ENCODE measurements at regions not wholly inside any gene's neighbourhood (a gene's known extent, or its start where the extent isn't known, plus 50 kb on each side); places are given as distances from the start of the nearest gene placed in this dataset.
"Not testable (repeated sequence)": the region's sequence is repeated elsewhere in the genome, so short reads cannot be mapped to it uniquely, and the experiment has no call there.

DNA sequence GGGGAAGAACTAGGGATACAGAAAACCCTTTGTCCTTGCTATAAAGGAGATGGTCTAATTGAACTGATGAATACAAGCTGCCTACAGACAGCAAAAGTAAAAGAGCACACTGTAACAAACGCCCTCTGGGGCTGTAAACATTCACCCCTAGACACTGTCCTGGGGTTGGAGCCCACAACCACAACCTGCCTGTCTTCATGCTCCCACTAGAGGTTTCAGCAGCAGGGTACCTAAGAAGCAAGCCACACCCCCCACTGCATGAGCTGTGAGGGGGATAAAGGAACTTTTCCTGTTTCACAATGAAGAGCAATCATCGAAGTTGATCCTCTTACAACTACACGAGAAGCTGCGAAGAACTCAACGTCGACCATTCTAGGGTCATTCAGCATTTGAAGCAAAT is 90.5 kb upstream of the LUZP2 start:
- Histone ChIP-seq H3K27me3 (ENCODE audit: control insufficient read depth in 2 of 2, insufficient read depth in 1 of 2, low read length in 1 of 2) (no peaks in the 10 kb centered on the region), H3K9me3 (ENCODE audit: control insufficient read depth in 2 of 2, insufficient read depth in 1 of 2, low read length in 1 of 2) (no peaks in the 10 kb centered on the region), H3K4me3 (ENCODE audit: low read length in 2 of 2) (no peak overlapping the region), H3K36me3 (ENCODE audit: control insufficient read depth in 2 of 2, insufficient read depth in 2 of 2, low read length in 1 of 2) (no peaks in the 10 kb centered on the region), H3K4me1 (ENCODE audit: control insufficient read depth in 2 of 2, insufficient read depth in 2 of 2, low read length in 2 of 2) (no peaks in the 10 kb centered on the region), H3K27ac (ENCODE audit: low read depth in 1 of 2, low read length in 1 of 2) (no peak overlapping the region)
- 84% methylated on average over 6 of the region's 6 CpGs for WGBS
- no peak for DNase-seq (ENCODE audit: low read depth in 6 of 9, low spot score in 9 of 9)

DNA sequence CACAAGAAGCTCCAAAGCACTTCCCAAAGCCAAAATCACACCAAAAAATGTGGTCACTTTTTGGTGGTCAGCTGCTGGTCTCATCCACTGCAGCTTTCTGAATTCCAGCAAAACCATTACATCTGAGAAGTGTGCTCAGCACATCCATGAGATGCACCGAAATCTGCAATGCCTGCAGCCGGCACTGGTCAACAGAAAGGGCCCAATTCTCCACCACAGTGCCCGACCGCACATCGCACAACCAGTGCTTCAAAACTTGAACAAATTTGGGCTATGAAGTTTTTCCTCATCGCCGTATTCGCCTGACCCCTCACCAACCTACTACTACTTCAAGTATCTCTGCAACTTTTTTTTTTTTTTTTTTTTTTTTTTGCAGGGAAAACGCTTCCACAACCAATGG is 89.9 kb upstream of the LUZP2 start:
- no peak for DNase-seq (ENCODE audit: low read depth in 6 of 9, low spot score in 9 of 9)
- no peaks in the 10 kb centered on the region for H3K9me3 ChIP-seq (ENCODE audit: control insufficient read depth in 2 of 2, insufficient read depth in 1 of 2, low read length in 1 of 2)
- H3K36me3 ChIP-seq (ENCODE audit: control insufficient read depth in 2 of 2, insufficient read depth in 2 of 2, low read length in 1 of 2) = no peaks in the 10 kb centered on the region
- no peak overlapping the region for H3K27ac ChIP-seq (ENCODE audit: low read depth in 1 of 2, low read length in 1 of 2)
- H3K4me1 ChIP-seq (ENCODE audit: control insufficient read depth in 2 of 2, insufficient read depth in 2 of 2, low read length in 2 of 2) = no peaks in the 10 kb centered on the region
- H3K4me3 ChIP-seq (ENCODE audit: low read length in 2 of 2) = no peak overlapping the region
- H3K27me3 ChIP-seq (ENCODE audit: control insufficient read depth in 2 of 2, insufficient read depth in 1 of 2, low read length in 1 of 2) = no peaks in the 10 kb centered on the region
- WGBS = 96% methylated on average over 9 of the region's 9 CpGs

DNA sequence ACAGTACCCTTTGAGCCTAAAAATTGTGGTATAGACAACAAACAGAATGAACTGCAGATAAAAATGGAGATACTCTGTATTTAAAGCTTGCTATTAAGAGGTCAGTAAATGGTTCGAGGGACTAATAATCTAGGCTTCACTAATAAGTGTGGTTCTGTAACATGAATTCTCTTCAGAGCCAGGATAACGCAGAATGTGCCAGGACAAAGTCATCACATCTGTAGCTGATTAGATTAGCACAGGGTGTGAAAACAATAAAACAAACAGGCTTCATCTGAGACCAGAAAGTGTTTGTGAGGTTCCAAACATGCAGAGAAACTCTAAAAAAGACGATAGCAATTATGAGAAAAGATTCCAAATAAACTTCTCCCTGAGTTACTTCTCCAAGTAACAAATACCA is 89.1 kb upstream of the LUZP2 start:
- Histone ChIP-seq H3K36me3 (ENCODE audit: control insufficient read depth in 2 of 2, insufficient read depth in 2 of 2, low read length in 1 of 2) (no peaks in the 10 kb centered on the region), H3K4me1 (ENCODE audit: control insufficient read depth in 2 of 2, insufficient read depth in 2 of 2, low read length in 2 of 2) (no peaks in the 10 kb centered on the region), H3K27ac (ENCODE audit: low read depth in 1 of 2, low read length in 1 of 2) (no peak overlapping the region), H3K9me3 (ENCODE audit: control insufficient read depth in 2 of 2, insufficient read depth in 1 of 2, low read length in 1 of 2) (no peaks in the 10 kb centered on the region), H3K27me3 (ENCODE audit: control insufficient read depth in 2 of 2, insufficient read depth in 1 of 2, low read length in 1 of 2) (no peaks in the 10 kb centered on the region), H3K4me3 (ENCODE audit: low read length in 2 of 2) (no peak overlapping the region)
- WGBS = 92% methylated on average over 3 of the region's 3 CpGs
- DNase-seq (ENCODE audit: low read depth in 6 of 9, low spot score in 9 of 9) = no peak

DNA sequence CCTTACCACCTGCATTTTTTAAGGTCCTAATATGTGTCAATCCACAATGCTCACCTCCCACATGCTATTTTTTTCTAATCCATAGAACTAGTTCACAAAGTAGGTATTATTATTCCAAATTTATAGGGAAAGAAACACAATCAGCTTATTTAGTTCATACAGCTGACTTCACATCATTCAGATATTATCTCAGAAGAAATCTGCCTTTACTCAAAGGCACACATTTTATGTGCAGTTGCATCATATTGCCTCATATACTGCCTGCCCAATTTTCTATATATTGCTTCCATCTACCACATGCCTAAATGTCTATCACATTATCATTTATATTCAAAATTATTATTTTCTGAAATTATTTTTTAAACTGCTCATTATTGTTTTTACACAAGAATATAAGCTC is 88.7 kb upstream of the LUZP2 start:
- DNase-seq (ENCODE audit: low read depth in 6 of 9, low spot score in 9 of 9) = no peak
- Histone ChIP-seq H3K4me1 (ENCODE audit: control insufficient read depth in 2 of 2, insufficient read depth in 2 of 2, low read length in 2 of 2) (no peaks in the 10 kb centered on the region), H3K27ac (ENCODE audit: low read depth in 1 of 2, low read length in 1 of 2) (no peak overlapping the region), H3K4me3 (ENCODE audit: low read length in 2 of 2) (no peak overlapping the region), H3K36me3 (ENCODE audit: control insufficient read depth in 2 of 2, insufficient read depth in 2 of 2, low read length in 1 of 2) (no peaks in the 10 kb centered on the region), H3K27me3 (ENCODE audit: control insufficient read depth in 2 of 2, insufficient read depth in 1 of 2, low read length in 1 of 2) (no peaks in the 10 kb centered on the region), H3K9me3 (ENCODE audit: control insufficient read depth in 2 of 2, insufficient read depth in 1 of 2, low read length in 1 of 2) (no peaks in the 10 kb centered on the region)

DNA sequence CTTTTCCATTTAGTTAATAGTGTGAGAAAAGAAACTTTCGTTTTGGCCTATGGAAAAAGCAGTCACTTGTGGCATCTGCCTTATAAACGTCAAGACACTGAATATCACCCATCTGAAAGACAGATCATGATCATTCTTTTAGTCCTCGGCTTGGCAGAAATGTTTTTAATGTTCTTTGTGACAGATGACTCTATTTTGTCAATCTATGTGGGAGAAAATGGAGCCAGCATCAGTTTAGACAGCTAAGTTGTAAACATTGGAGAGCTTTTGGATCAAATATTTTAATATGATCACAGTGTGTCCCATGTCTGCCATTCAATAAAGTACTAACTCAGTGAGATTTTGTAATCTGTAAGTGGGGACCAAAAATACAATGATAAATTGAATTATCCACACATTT is 85.1 kb upstream of the LUZP2 start:
- no peaks in the 10 kb centered on the region for H3K27me3 ChIP-seq (ENCODE audit: control insufficient read depth in 2 of 2, insufficient read depth in 1 of 2, low read length in 1 of 2)
- no peak overlapping the region for H3K4me3 ChIP-seq (ENCODE audit: low read length in 2 of 2)
- H3K4me1 ChIP-seq (ENCODE audit: control insufficient read depth in 2 of 2, insufficient read depth in 2 of 2, low read length in 2 of 2) = no peaks in the 10 kb centered on the region
- H3K9me3 ChIP-seq (ENCODE audit: control insufficient read depth in 2 of 2, insufficient read depth in 1 of 2, low read length in 1 of 2) = no peaks in the 10 kb centered on the region
- DNase-seq (ENCODE audit: low read depth in 6 of 9, low spot score in 9 of 9) = no peak
- H3K27ac ChIP-seq (ENCODE audit: low read depth in 1 of 2, low read length in 1 of 2) = no peak overlapping the region
- 89% methylated on average over 3 of the region's 3 CpGs for WGBS
- H3K36me3 ChIP-seq (ENCODE audit: control insufficient read depth in 2 of 2, insufficient read depth in 2 of 2, low read length in 1 of 2) = no peaks in the 10 kb centered on the region

DNA sequence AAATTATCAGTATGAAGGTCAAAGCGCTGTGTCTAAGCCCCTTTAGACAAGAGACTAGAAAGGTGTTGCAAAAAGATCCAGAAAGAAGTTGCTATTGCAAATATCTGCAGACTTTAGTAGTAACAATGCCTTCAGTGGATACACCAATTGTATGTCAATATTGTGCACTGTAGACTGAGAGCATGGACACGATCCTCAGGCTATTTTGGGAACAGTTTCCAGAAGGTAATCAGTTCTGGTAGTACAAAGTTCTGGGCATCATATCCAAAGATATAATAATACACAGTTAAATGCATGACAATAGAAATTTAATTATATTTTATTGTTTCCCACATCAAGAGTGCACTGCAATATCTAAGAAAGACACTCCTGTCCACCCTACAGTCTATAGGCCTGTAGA is 84.1 kb upstream of the LUZP2 start:
- 92% methylated on average over 2 of the region's 2 CpGs for WGBS
- Histone ChIP-seq H3K9me3 (ENCODE audit: control insufficient read depth in 2 of 2, insufficient read depth in 1 of 2, low read length in 1 of 2) (no peaks in the 10 kb centered on the region), H3K4me3 (ENCODE audit: low read length in 2 of 2) (no peak overlapping the region), H3K27me3 (ENCODE audit: control insufficient read depth in 2 of 2, insufficient read depth in 1 of 2, low read length in 1 of 2) (no peaks in the 10 kb centered on the region), H3K27ac (ENCODE audit: low read depth in 1 of 2, low read length in 1 of 2) (no peak overlapping the region), H3K4me1 (ENCODE audit: control insufficient read depth in 2 of 2, insufficient read depth in 2 of 2, low read length in 2 of 2) (no peaks in the 10 kb centered on the region), H3K36me3 (ENCODE audit: control insufficient read depth in 2 of 2, insufficient read depth in 2 of 2, low read length in 1 of 2) (no peaks in the 10 kb centered on the region)
- no peak for DNase-seq (ENCODE audit: low read depth in 6 of 9, low spot score in 9 of 9)

DNA sequence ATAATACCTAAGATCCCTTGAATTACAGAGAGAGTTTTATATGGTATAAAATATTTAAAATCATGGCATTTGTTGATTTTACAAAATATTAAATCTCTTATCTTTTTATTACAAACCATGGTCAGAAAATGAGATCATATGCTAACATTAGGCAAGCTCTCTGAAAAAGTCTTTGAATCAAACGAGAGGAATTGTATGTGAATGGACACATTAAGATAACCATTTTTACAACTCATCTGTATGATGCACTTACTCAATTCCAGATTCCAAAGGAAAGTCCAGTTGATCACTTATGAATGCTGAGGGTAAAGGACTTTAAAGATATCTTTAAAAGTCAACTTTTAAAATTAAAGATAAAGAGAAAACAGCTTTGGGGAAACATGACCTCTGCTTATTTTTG is 83.5 kb upstream of the LUZP2 start:
- DNase-seq (ENCODE audit: low read depth in 6 of 9, low spot score in 9 of 9) = no peak
- no peaks in the 10 kb centered on the region for H3K27me3 ChIP-seq (ENCODE audit: control insufficient read depth in 2 of 2, insufficient read depth in 1 of 2, low read length in 1 of 2)
- H3K36me3 ChIP-seq (ENCODE audit: control insufficient read depth in 2 of 2, insufficient read depth in 2 of 2, low read length in 1 of 2) = no peaks in the 10 kb centered on the region
- H3K4me3 ChIP-seq (ENCODE audit: low read length in 2 of 2) = no peak overlapping the region
- H3K27ac ChIP-seq (ENCODE audit: low read depth in 1 of 2, low read length in 1 of 2) = no peak overlapping the region
- no peaks in the 10 kb centered on the region for H3K4me1 ChIP-seq (ENCODE audit: control insufficient read depth in 2 of 2, insufficient read depth in 2 of 2, low read length in 2 of 2)
- WGBS = 92% methylated on average over 1 of the region's 1 CpG
- H3K9me3 ChIP-seq (ENCODE audit: control insufficient read depth in 2 of 2, insufficient read depth in 1 of 2, low read length in 1 of 2) = no peaks in the 10 kb centered on the region

DNA sequence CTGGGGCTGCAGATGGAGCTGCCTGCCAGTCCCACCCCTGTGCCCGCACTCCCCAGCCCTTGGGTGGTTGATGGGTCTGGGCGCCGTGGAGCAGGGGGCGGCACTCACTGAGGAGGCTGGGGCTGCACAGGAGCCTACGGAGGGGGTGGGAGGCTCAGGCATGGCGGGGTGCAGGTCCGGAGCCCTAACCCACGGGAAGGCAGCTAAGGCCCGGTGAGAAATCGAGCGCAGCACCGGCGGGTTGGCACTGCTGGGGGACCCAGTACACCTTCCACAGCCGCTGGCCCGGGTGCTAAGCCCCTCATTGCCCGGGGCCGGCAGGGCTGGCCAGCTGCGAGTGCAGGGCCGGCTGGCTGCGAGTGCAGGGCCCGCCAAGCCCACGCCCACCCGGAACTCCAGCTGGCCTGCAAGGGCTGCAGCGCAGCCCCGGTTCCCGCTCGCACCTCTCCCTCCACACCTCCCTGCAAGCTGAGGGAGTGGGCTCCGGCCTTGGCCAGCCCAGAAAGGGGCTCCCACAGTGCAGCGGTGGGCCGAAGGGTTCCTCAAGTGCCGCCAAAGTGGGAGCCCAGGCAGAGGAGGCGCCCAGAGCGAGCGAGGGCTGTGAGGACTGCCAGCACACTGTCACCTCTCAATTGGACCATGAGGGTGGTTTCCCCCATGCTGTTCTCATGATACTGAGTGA is 80.8 kb upstream of the LUZP2 start:
- DNase-seq (ENCODE audit: low read depth in 6 of 9, low spot score in 9 of 9); H3K27me3 ChIP-seq (ENCODE audit: control insufficient read depth in 2 of 2, insufficient read depth in 1 of 2, low read length in 1 of 2); H3K27ac ChIP-seq (ENCODE audit: low read depth in 1 of 2, low read length in 1 of 2); H3K4me1 ChIP-seq (ENCODE audit: control insufficient read depth in 2 of 2, insufficient read depth in 2 of 2, low read length in 2 of 2); H3K9me3 ChIP-seq (ENCODE audit: control insufficient read depth in 2 of 2, insufficient read depth in 1 of 2, low read length in 1 of 2); H3K4me3 ChIP-seq (ENCODE audit: low read length in 2 of 2); H3K36me3 ChIP-seq (ENCODE audit: control insufficient read depth in 2 of 2, insufficient read depth in 2 of 2, low read length in 1 of 2): not testable (repeated sequence)
- 99% methylated on average over 34 of the region's 34 CpGs for WGBS

DNA sequence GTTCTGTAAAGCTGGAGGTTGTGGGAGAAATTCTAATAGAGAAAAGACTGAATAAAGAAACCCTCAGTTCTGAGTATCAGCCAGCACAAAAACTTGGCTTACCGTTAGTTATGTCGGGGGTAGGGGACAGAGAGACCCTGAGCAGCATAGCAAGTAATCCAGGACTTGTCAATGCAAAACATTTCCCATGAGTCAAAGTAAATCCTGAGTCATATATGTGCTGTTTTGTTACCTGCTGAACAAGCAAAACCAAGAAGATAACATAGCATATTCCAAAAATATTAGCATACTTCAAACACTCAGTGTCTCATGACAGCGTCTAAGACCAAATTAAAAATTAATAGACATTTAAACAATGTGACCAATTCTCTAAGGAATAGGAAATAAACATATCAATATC is 75.1 kb upstream of the LUZP2 start:
- no peak overlapping the region for H3K27ac ChIP-seq (ENCODE audit: low read depth in 1 of 2, low read length in 1 of 2)
- H3K9me3 ChIP-seq (ENCODE audit: control insufficient read depth in 2 of 2, insufficient read depth in 1 of 2, low read length in 1 of 2) = no peaks in the 10 kb centered on the region
- 92% methylated on average over 3 of the region's 3 CpGs for WGBS
- no peaks in the 10 kb centered on the region for H3K27me3 ChIP-seq (ENCODE audit: control insufficient read depth in 2 of 2, insufficient read depth in 1 of 2, low read length in 1 of 2)
- no peaks in the 10 kb centered on the region for H3K4me1 ChIP-seq (ENCODE audit: control insufficient read depth in 2 of 2, insufficient read depth in 2 of 2, low read length in 2 of 2)
- no peaks in the 10 kb centered on the region for H3K36me3 ChIP-seq (ENCODE audit: control insufficient read depth in 2 of 2, insufficient read depth in 2 of 2, low read length in 1 of 2)
- no peak for DNase-seq (ENCODE audit: low read depth in 6 of 9, low spot score in 9 of 9)
- H3K4me3 ChIP-seq (ENCODE audit: low read length in 2 of 2) = no peak overlapping the region

DNA sequence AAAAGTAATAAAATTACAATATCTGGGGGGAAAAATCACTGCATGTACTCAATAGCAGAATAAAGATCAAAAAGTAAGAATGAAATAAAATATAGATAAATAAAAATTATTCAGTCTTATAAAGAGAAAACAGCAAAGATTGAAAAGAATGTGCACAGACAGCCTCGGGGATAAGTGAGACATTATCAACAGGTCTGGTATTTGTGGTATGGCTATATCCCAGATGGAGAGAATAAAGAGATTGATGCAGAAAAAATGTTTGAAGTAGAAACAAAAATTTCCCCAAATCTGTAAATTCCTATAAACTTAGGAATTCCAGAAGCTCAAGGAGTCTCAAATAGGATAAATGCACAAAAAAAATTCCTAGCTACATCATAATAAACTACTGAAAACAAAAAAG is 74.5 kb upstream of the LUZP2 start:
- 80% methylated on average over 1 of the region's 1 CpG for WGBS

More for the DNA sequence above, 74.5 kb upstream of the LUZP2 start:
- H3K4me3 ChIP-seq (ENCODE audit: low read length in 2 of 2) = no peak overlapping the region
- DNase-seq (ENCODE audit: low read depth in 6 of 9, low spot score in 9 of 9) = no peak
- no peaks in the 10 kb centered on the region for H3K9me3 ChIP-seq (ENCODE audit: control insufficient read depth in 2 of 2, insufficient read depth in 1 of 2, low read length in 1 of 2)
- H3K36me3 ChIP-seq (ENCODE audit: control insufficient read depth in 2 of 2, insufficient read depth in 2 of 2, low read length in 1 of 2) = no peaks in the 10 kb centered on the region
- no peaks in the 10 kb centered on the region for H3K27me3 ChIP-seq (ENCODE audit: control insufficient read depth in 2 of 2, insufficient read depth in 1 of 2, low read length in 1 of 2)
- H3K27ac ChIP-seq (ENCODE audit: low read depth in 1 of 2, low read length in 1 of 2) = no peak overlapping the region
- H3K4me1 ChIP-seq (ENCODE audit: control insufficient read depth in 2 of 2, insufficient read depth in 2 of 2, low read length in 2 of 2) = no peaks in the 10 kb centered on the region

Data from thymus (tissue), 11 donors.